Esophagus muscularis mucosa (tissue), 3 donors: ENCODE measurements at regions not wholly inside any gene's neighbourhood (a gene's known extent, or its start where the extent isn't known, plus 50 kb on each side); places are given as distances from the start of the nearest gene placed in this dataset.

Experiments
- CTCF ChIP-seq, 3 experiments: fragments of 200-600 bp in 2 of 3; fragments of 450-650 bp in 1 of 3; sonication (generic) in 2 of 3; IDR thresholded peaks; one replicate each; pipeline ENCODE4 v1.5.1; 2017 to 2019; ENCODE audit warnings: antibody characterized with exemption in 3 of 3, mild to moderate bottlenecking in 2 of 3, moderate library complexity in 1 of 3
- POLR2AphosphoS5 ChIP-seq, 2 donors: sonication (generic); formaldehyde crosslinking; IDR thresholded peaks; one replicate each; pipeline ENCODE4 v1.6.1; 2017; ENCODE audit warnings: antibody characterized with exemption in 2 of 2

DNA sequence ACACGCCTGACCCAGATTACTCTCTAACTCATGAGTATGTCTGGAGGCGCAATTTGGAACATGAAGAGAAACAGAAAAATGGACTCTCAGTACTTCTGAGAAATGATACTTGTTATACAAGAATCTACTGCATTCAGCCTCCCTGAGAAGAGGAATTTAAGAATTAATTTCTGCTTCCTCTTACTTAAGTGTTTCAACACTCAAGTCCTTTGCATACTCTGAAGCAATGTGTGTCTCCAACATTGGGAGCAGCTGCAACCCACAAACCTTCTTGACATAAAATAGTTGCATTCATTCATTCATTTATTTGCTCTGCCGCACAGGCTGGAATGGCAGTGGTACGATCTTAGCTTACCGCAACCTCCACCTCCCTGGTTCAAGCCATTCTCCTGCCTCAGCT is 199.8 kb downstream of the NPIPA7 start:
- TF ChIP-seq POLR2AphosphoS5 (IDR thresholded peaks at IDR 0.05): no peak
- TF ChIP-seq CTCF (IDR thresholded peaks at IDR 0.05): no peak
